ENCODE measurements at regions not wholly inside any gene's neighbourhood (a gene's known extent, or its start where the extent isn't known, plus 50 kb on each side); places are given as distances from the start of the nearest gene placed in this dataset.
"Not testable (repeated sequence)": the region's sequence is repeated elsewhere in the genome, so short reads cannot be mapped to it uniquely, and the experiment has no call there.

DNA sequence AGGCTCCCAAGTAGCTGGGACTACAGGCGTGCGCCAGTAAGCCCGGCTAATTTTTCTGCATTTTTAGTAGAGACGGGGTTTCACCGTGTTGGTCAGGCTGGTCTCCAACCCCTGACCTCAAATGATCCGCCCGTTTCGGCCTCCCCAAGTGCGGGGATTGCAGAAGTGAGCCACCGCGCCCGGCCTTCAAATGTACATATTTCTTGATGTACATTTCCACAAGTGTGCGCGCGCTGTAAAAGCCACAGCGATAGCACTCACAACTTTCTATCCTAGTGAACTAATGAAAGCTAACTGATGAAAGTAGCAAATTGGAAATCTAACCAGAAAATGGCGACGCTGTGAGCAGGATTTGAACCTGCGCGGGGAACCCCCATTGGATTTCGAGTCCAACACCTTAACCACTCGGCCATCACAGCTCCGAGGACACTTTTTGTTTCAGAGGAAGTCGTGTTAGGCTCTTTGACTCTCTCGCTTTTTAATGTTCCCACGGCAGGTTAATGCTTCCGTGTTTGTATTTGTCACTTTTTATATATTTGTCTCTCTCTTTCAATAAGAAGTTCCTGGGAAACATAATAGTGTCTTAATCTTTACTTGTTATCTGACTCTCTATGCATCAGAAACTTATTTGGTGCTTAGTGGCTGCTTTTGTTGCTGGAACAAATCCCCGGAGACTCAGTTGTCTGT is 199.4 kb upstream of the ZNF184 start:
- H3K4me1 ChIP-seq (ENCODE audit: insufficient read depth, low read length) = no peaks in the 10 kb centered on the region; the same call in 1 of the 2 replicates
- H3K27me3 ChIP-seq (ENCODE audit: insufficient read depth, low read length) = peaks cover 71% of the 10 kb centered on the region
- no peaks in the 10 kb centered on the region for H3K9me3 ChIP-seq (ENCODE audit: insufficient read depth, low read depth, low read length)
- no peaks in the 10 kb centered on the region for H3K36me3 ChIP-seq (ENCODE audit: insufficient read depth, low read depth, low read length)
- H3K27ac ChIP-seq (ENCODE audit: low read length) = no peak overlapping the region
- peak overlapping the region; percentile 79 for H3K4me3 ChIP-seq (ENCODE audit: low read length)
- H3K9ac ChIP-seq (ENCODE audit: low read depth, low read length) = no peak overlapping the region

DNA sequence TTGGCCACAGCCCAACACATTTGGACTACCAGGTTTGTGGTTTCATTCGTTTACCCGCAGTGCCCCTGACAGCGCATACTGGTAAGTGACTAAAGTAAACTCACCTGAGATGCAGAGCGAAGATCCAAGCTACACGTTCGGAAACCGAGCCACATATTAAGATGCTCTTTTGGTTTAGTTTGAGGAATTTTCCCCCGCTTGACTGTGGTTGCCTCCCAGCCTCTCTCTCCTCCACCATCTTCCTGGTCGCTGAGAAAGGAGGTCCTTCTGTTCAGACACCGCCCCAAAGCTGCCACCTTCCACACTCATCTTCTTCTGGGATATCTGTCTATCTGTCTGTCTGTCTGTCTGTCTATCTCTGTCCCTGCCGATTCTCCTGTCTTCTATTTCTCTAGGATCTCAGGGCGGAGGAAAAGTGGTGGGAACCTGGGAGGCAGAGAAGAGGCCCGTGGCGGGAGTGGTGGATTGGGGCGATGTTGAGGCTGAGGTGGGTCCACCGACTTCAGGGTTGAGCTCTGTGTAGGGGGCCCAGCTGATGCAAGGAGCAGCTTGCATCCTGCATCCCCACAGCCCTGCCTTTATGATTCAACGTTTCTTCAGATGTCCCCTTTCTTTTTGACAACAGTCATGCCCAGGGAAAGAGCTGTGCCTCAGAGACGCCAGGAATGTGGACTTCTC is 196.9 kb upstream of the ZNF184 start:
- Histone ChIP-seq H3K4me1 (ENCODE audit: insufficient read depth, low read length) (no peaks in the 10 kb centered on the region; the same call in 1 of the 2 replicates), H3K36me3 (ENCODE audit: insufficient read depth, low read depth, low read length) (no peaks in the 10 kb centered on the region), H3K9ac (ENCODE audit: low read depth, low read length) (no peak overlapping the region; the same call in 1 of the 2 replicates), H3K27ac (ENCODE audit: low read length) (no peak overlapping the region), H3K9me3 (ENCODE audit: insufficient read depth, low read depth, low read length) (no peaks in the 10 kb centered on the region), H3K4me3 (ENCODE audit: low read length) (peak overlapping the region; percentile 79), H3K27me3 (ENCODE audit: insufficient read depth, low read length) (peaks cover 79% of the 10 kb centered on the region)

DNA sequence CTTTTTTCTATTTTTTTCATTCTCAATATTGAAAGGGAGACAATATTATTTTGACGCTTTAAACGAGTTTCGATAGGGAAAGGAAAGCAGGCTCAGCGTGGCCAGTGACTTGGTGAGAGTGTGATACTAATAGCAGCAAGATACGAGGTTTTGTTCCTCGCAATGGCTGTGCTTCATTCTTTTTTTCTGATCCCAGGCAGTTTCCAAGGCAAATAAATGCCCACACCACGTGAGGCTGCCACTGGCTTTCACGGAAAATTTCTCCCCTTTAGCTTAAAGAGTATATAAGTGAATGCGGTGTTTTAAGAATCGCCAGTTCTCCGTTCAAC is 196.4 kb upstream of the ZNF184 start:
- Histone ChIP-seq H3K9ac (ENCODE audit: low read depth, low read length) (no peak overlapping the region; the same call in 1 of the 2 replicates), H3K9me3 (ENCODE audit: insufficient read depth, low read depth, low read length) (no peaks in the 10 kb centered on the region), H3K36me3 (ENCODE audit: insufficient read depth, low read depth, low read length) (no peaks in the 10 kb centered on the region), H3K4me3 (ENCODE audit: low read length) (peak overlapping the region; percentile 79), H3K27me3 (ENCODE audit: insufficient read depth, low read length) (peaks cover 74% of the 10 kb centered on the region), H3K27ac (ENCODE audit: low read length) (no peak overlapping the region), H3K4me1 (ENCODE audit: insufficient read depth, low read length) (no peaks in the 10 kb centered on the region; the same call in 1 of the 2 replicates)

DNA sequence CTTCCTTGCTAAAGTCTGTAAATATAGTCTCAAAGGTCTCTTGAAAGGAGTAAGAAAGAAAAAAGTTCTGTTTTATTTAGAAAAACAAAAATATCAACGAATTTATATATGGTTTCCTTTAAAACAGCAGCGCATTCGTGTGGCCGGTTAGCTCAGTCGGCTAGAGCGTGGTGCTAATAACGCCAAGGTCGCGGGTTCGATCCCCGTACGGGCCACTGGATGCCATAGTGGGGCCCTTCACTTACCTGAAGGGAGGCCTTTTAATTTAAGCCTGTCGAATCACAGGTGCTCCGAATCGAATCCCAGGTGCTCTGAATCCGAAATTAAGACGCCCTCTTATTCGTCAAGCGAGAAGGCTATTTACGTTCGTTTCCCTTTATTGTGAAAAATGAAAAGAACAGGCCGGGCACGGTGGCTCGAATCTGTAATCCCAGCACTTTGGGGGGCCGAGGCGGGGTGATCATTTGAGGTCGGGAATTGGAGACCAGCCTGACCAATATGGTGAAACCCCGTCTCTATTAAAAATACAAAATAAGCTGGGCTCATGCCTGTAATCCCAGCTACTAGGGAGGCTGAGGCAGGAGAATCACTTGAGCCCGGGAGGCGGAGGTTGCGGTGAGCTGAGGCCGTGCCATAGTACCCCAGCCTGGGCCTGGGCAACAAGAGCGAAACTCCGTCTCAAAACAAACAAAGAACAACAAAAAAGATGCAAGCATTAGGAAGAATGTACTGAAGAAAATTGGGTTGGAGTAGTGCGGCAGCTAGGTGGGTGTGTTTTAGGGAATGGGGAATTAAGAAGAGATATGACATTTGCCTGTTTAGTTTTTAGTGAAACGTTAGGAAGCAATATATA is 195.8 kb upstream of the ZNF184 start:
- H3K4me1 ChIP-seq (ENCODE audit: insufficient read depth, low read length) = no peaks in the 10 kb centered on the region; the same call in 1 of the 2 replicates
- H3K27ac ChIP-seq (ENCODE audit: low read length) = no peak overlapping the region
- peak overlapping the region; percentile 38; the same call in 1 of the 2 replicates for H3K9ac ChIP-seq (ENCODE audit: low read depth, low read length)
- peak overlapping the region; percentile 79 for H3K4me3 ChIP-seq (ENCODE audit: low read length)
- H3K9me3 ChIP-seq (ENCODE audit: insufficient read depth, low read depth, low read length) = no peaks in the 10 kb centered on the region
- no peaks in the 10 kb centered on the region for H3K36me3 ChIP-seq (ENCODE audit: insufficient read depth, low read depth, low read length)
- H3K27me3 ChIP-seq (ENCODE audit: insufficient read depth, low read length) = peaks cover 69% of the 10 kb centered on the region

DNA sequence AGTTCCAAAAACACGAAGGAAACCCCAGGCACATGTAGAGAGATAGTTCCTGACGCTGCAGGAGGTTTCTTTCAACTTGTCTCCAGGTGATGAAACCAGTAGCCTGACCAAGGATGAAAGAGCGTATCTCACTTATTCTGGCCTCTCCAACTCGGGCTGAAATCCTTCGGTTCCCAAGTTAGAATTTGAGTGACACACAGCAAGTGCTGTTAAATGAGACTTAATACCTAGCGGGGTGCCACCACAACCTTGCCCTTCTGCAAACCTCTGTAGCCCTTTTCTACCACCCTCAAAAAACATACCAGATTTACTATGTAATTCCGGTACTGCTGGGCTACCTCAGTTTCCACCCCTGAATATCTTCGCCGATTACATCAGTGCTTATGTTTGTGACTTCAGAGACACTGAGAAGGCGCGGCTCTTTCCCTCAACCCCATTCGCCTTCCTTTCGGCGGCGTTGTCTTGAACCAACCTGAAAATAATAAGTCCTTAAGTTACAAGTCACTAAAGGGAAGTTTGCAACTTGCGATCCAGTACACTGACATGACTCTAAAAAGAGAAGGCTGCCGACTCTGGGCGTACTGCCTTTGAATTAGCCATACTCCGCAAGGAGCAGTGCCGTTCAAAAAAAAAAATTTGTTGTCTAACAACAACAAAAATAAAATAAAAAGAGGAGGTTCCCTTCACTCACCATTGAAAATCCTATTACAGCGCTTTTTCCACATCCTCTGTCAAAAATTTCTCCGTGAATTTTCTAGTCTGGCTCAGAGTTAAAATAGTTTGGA is 194.9 kb upstream of the ZNF184 start:
- peaks cover 65% of the 10 kb centered on the region for H3K27me3 ChIP-seq (ENCODE audit: insufficient read depth, low read length)
- H3K36me3 ChIP-seq (ENCODE audit: insufficient read depth, low read depth, low read length) = no peaks in the 10 kb centered on the region
- H3K9me3 ChIP-seq (ENCODE audit: insufficient read depth, low read depth, low read length) = no peaks in the 10 kb centered on the region
- peak overlapping the region; percentile 38; the same call in 1 of the 2 replicates for H3K9ac ChIP-seq (ENCODE audit: low read depth, low read length)
- no peak overlapping the region for H3K27ac ChIP-seq (ENCODE audit: low read length)
- peak overlapping the region; percentile 79 for H3K4me3 ChIP-seq (ENCODE audit: low read length)
- H3K4me1 ChIP-seq (ENCODE audit: insufficient read depth, low read length) = no peaks in the 10 kb centered on the region; the same call in 1 of the 2 replicates

DNA sequence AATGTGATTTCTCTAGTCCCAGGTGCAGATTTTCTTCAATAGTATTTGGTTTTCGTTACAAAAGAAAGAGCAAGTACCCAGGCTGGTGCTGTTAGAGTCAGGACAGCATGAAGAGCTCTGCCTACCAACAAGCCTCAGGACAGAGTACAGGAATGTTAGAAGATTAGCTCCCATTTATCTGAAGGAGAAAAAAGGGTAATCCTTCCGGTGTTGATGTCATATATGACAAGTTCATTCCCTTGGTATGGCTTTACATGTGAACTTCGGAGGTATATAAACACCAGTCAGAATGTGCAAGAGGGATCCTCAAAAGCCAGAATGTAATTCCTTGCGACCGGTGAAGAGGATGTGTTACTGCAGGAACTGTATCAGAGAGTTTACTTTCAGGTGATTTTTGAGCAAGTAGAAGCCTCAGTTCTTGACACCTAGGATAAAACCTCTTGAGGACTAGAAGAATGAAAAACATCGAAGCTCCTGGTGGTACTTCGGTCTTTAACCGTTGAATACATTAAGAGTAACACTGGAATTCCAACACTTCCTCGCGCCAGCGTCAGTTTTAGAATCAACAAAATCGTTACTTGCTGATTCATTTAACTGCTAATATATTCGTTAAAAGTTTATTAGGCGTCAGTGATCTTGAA is 194.2 kb upstream of the ZNF184 start:
- Histone ChIP-seq H3K36me3 (ENCODE audit: insufficient read depth, low read depth, low read length) (no peaks in the 10 kb centered on the region), H3K4me3 (ENCODE audit: low read length) (peak overlapping the region; percentile 79), H3K27me3 (ENCODE audit: insufficient read depth, low read length) (peaks cover 65% of the 10 kb centered on the region), H3K9ac (ENCODE audit: low read depth, low read length) (peak overlapping the region; percentile 38; the same call in 1 of the 2 replicates), H3K27ac (ENCODE audit: low read length) (no peak overlapping the region), H3K9me3 (ENCODE audit: insufficient read depth, low read depth, low read length) (no peaks in the 10 kb centered on the region), H3K4me1 (ENCODE audit: insufficient read depth, low read length) (no peaks in the 10 kb centered on the region; the same call in 1 of the 2 replicates)

DNA sequence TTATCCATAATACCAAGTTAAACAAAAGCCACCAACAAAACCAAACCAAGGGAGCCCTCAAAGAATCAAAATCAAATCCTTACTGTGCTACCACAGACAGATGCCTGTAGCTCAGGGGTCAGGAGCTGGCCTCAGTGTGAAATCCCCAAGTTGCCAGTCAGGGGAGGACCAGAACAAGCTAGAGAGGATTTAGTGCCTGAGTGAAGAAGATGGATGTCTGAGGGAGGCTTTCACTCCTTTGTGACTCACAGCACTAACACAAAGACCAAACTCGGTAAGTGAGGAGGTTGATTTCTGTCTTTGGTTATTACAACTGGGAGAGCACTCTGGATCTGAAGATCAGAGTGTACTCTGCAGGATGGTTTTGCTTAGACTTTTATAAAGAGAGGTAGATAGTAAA is 189.9 kb upstream of the ZNF184 start:
- H3K27ac ChIP-seq (ENCODE audit: low read length) = no peak overlapping the region
- no peaks in the 10 kb centered on the region for H3K9me3 ChIP-seq (ENCODE audit: insufficient read depth, low read depth, low read length)
- H3K4me3 ChIP-seq (ENCODE audit: low read length) = no peak overlapping the region
- no peaks in the 10 kb centered on the region for H3K4me1 ChIP-seq (ENCODE audit: insufficient read depth, low read length)
- H3K27me3 ChIP-seq (ENCODE audit: insufficient read depth, low read length) = peaks cover 22% of the 10 kb centered on the region
- H3K36me3 ChIP-seq (ENCODE audit: insufficient read depth, low read depth, low read length) = no peaks in the 10 kb centered on the region
- H3K9ac ChIP-seq (ENCODE audit: low read depth, low read length) = no peak overlapping the region

DNA sequence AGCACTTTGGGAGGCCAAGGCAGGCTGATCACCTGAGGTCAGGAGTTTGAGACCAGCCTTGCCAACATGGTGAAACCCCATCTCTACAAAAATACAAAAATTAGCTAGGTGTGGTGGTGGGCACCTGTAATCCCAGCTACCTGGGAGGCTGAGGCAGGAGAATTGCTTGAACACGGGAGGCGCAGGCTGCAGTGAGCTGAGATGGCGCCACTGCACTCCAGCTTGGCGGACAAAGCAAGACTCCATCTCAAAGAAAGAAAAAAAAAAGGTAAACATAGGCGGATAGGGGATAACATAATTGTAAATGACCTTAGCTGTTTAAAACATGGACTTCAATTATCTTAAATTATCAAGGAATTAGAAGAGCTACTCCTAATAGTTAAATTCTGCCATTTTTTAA is 189.3 kb upstream of the ZNF184 start:
- H3K27ac ChIP-seq (ENCODE audit: low read length); H3K4me1 ChIP-seq (ENCODE audit: insufficient read depth, low read length); H3K9ac ChIP-seq (ENCODE audit: low read depth, low read length); H3K36me3 ChIP-seq (ENCODE audit: insufficient read depth, low read depth, low read length); H3K4me3 ChIP-seq (ENCODE audit: low read length); H3K9me3 ChIP-seq (ENCODE audit: insufficient read depth, low read depth, low read length): not testable (repeated sequence)
- H3K27me3 ChIP-seq (ENCODE audit: insufficient read depth, low read length) = peaks cover 17% of the 10 kb centered on the region

DNA sequence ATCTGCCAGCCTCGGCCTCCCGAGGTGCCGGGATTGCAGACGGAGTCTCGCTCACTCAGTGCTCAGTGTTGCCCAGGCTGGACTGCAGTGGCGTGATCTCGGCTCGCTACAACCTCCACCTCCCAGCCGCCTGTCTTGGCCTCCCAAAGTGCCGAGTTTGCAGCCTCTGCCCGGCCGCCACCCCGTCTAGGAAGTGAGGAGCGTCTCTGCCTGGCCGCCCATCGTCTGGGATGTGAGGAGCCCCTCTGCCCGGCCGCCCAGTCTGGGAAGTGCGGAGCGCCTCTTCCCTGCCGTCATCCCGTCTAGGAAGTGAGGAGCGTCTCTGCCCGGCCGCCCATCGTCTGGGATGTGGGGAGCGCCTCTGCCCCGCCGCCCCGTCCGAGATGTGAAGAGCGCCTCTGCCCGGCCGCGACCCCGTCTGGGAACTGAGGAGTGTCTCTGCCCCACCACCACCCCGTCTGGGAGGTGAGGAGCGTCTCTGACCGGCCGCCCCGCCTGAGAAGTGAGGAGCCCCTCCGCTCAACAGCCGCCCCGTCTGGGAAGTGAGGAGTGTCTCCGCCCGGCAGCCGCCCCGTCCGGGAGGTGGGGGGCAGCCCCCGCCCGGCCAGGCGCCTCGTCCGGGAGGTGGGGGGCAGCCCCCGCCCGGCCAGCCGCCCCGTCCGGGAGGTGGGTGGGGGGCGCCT is 180.4 kb upstream of the ZNF184 start:
- not testable (repeated sequence) for H3K9me3 ChIP-seq (ENCODE audit: insufficient read depth, low read depth, low read length); H3K4me3 ChIP-seq (ENCODE audit: low read length)

DNA sequence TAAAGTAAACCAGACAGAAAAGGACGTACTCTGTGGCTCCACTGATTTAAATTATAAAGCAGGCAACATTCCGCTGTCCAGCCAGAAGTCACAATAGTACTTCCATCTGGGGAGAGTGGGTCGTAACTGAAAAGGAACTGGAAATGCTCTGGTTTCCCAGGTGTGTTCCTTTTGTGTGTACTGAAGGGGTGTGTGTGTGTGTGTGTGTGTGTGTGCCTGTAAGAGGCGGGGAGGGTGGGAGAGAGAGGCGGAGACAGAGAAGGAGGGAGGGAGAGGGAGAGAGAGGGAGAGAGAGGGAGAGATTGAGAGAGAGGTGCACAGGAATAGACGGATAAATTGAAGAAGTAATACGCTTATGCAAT is 178.4 kb upstream of the ZNF184 start:
- Histone ChIP-seq H3K36me3 (ENCODE audit: insufficient read depth, low read depth, low read length) (no peaks in the 10 kb centered on the region), H3K27ac (ENCODE audit: low read length) (no peak overlapping the region), H3K9me3 (ENCODE audit: insufficient read depth, low read depth, low read length) (no peaks in the 10 kb centered on the region), H3K4me1 (ENCODE audit: insufficient read depth, low read length) (no peaks in the 10 kb centered on the region), H3K4me3 (ENCODE audit: low read length) (peak overlapping the region; percentile 96), H3K9ac (ENCODE audit: low read depth, low read length) (peak overlapping the region; percentile 70; the same call in 1 of the 2 replicates), H3K27me3 (ENCODE audit: insufficient read depth, low read length) (no peaks in the 10 kb centered on the region)

More for the DNA sequence above, 180.4 kb upstream of the ZNF184 start:
- H3K27me3 ChIP-seq (ENCODE audit: insufficient read depth, low read length); H3K4me1 ChIP-seq (ENCODE audit: insufficient read depth, low read length); H3K9ac ChIP-seq (ENCODE audit: low read depth, low read length); H3K27ac ChIP-seq (ENCODE audit: low read length); H3K36me3 ChIP-seq (ENCODE audit: insufficient read depth, low read depth, low read length): not testable (repeated sequence)
